IMR-90 (cell line): ENCODE measurements at regions not wholly inside any gene's neighbourhood (a gene's known extent, or its start where the extent isn't known, plus 50 kb on each side); places are given as distances from the start of the nearest gene placed in this dataset.
A peak's percentile ranks its signal among the peaks of the same experiment; 100 is the strongest.

ENCODE experiments used
- ATAC-seq: fragments of 200-7000 bp; cut with Tn5 transposase; 2 replicates; pipeline ENCODE4 v1.9.1; 2020; ENCODE audit warnings: low read depth, mild to moderate bottlenecking, moderate library complexity
- BruUV-seq: library from RNA; stranded (reverse); fragments of 400-500 nt; replicated peaks from 2 replicates; lab custom pipeline; 2021; lab: Mats Ljungman, UMichigan
- CTCF ChIA-PET: fragments of 300-600 bp; formaldehyde crosslinking; extraction: SDS; loops from one replicate; lab custom pipeline; 2021; ENCODE audit warnings: antibody characterized with exemption; lab: Yijun Ruan, JAX
- POLR2A ChIA-PET: fragments of 300-600 bp; sonication (Branson Sonifier 250); formaldehyde crosslinking; loops from one replicate; lab custom pipeline; 2022; ENCODE audit warnings: antibody characterized with exemption; ENCODE audit not compliant: unreplicated experiment; lab: Charles Lee
- DNase-seq: peaks from one replicate; pipeline ENCODE4 v3.0.0; 2013
- H2AFZ ChIP-seq: replicated peaks from 2 replicates; pipeline ENCODE3; 2013; ENCODE audit warnings: low read length, mild to moderate bottlenecking; ENCODE audit not compliant: poor library complexity
- H2AK5ac ChIP-seq: 2 replicates; pipeline ENCODE4 v1.6.1; 2013; ENCODE audit warnings: low read depth, low read length, inconsistent platforms
- H2AK9ac ChIP-seq: replicated peaks from 2 replicates; pipeline ENCODE3; 2013; ENCODE audit warnings: mild to moderate bottlenecking, low read depth, low read length, moderate library complexity; ENCODE audit not compliant: poor library complexity
- H2BK120ac ChIP-seq: 2 replicates; pipeline ENCODE4 v1.6.1; 2013; ENCODE audit warnings: low read depth, low read length, inconsistent platforms
- H2BK15ac ChIP-seq: 3 replicates; pipeline ENCODE4 v1.6.1; 2013; ENCODE audit warnings: low read depth, low read length, inconsistent platforms
- H2BK20ac ChIP-seq: 2 replicates; pipeline ENCODE4 v1.6.1; 2013; ENCODE audit warnings: low read depth, mild to moderate bottlenecking, inconsistent platforms, low read length, moderate library complexity
- H2BK5ac ChIP-seq: 2 replicates; pipeline ENCODE4 v1.6.1; 2013; ENCODE audit warnings: mild to moderate bottlenecking, low read depth, low read length, inconsistent platforms; ENCODE audit not compliant: poor library complexity, severe bottlenecking
- H3K14ac ChIP-seq: replicated peaks from 2 replicates; pipeline ENCODE4 v1.6.1; 2013; ENCODE audit warnings: low read depth, low read length, inconsistent platforms
- H3K18ac ChIP-seq: 2 replicates; pipeline ENCODE4 v1.6.1; 2013; ENCODE audit warnings: low read depth, low read length, control low read depth
- H3K23ac ChIP-seq: 2 replicates; pipeline ENCODE4 v1.6.1; 2013; ENCODE audit warnings: low read depth, low read length, inconsistent platforms
- H3K27ac ChIP-seq: 2 replicates; pipeline ENCODE4 v1.5.1; 2013; ENCODE audit warnings: mild to moderate bottlenecking, control low read depth, low read length; ENCODE audit not compliant: insufficient read depth
- H3K27me3 ChIP-seq: 2 replicates; pipeline ENCODE4 v1.6.1; 2013; ENCODE audit warnings: low read length; ENCODE audit not compliant: control insufficient read depth, insufficient read depth
- H3K36me3 ChIP-seq: 2 replicates; pipeline ENCODE4 v1.6.1; 2013; ENCODE audit warnings: low read length, mixed read lengths; ENCODE audit not compliant: control insufficient read depth, insufficient read depth
- H3K4ac ChIP-seq: 2 replicates; pipeline ENCODE4 v1.6.1; 2013; ENCODE audit warnings: low read depth, low read length, inconsistent platforms
- H3K4me1 ChIP-seq: 2 replicates; pipeline ENCODE4 v1.6.1; 2013; ENCODE audit warnings: low read length, mixed read lengths; ENCODE audit not compliant: control insufficient read depth, insufficient read depth
- H3K4me2 ChIP-seq: 2 replicates; pipeline ENCODE4 v1.6.1; 2013; ENCODE audit warnings: low read depth, mild to moderate bottlenecking, control low read depth, low read length, moderate library complexity
- H3K4me3 ChIP-seq: 2 replicates; pipeline ENCODE4 v1.5.1; 2013; ENCODE audit warnings: low read depth, mild to moderate bottlenecking, control low read depth, low read length, moderate library complexity; ENCODE audit not compliant: insufficient read depth
- H3K56ac ChIP-seq: 2 replicates; pipeline ENCODE4 v1.6.1; 2013; ENCODE audit warnings: low read length, inconsistent platforms; ENCODE audit not compliant: insufficient read depth; ENCODE audit errors: extremely low read depth
- H3K79me1 ChIP-seq, 2 experiments: 2 replicates each; pipeline ENCODE4 v1.6.1; 2013; ENCODE audit warnings: low read length in 2 of 2, inconsistent platforms in 1 of 2, low read depth in 1 of 2
- H3K9ac ChIP-seq: 2 replicates; pipeline ENCODE4 v1.6.1; 2013; ENCODE audit warnings: low read depth, low read length, control low read depth
- H3K9me1 ChIP-seq: 2 replicates; pipeline ENCODE4 v1.6.1; 2013; ENCODE audit warnings: low read length, inconsistent platforms; ENCODE audit not compliant: insufficient read depth
- H3K9me3 ChIP-seq: 2 replicates; pipeline ENCODE4 v1.6.1; 2013; ENCODE audit warnings: low read length; ENCODE audit not compliant: control insufficient read depth, insufficient read depth
- H4K20me1 ChIP-seq: 2 replicates; pipeline ENCODE4 v1.6.1; 2013; ENCODE audit warnings: low read length, inconsistent platforms; ENCODE audit not compliant: insufficient read depth
- H4K5ac ChIP-seq: 2 replicates; pipeline ENCODE4 v1.6.1; 2013; ENCODE audit warnings: mild to moderate bottlenecking, low read depth, low read length, control low read depth
- H4K8ac ChIP-seq, 2 experiments: 2 replicates each; pipeline ENCODE4 v1.6.1; 2013; ENCODE audit warnings: low read depth in 2 of 2, low read length in 2 of 2, control low read depth in 1 of 2, inconsistent platforms in 1 of 2
- H4K91ac ChIP-seq: 2 replicates; pipeline ENCODE4 v1.6.1; 2013; ENCODE audit warnings: low read depth, low read length, inconsistent platforms; ENCODE audit not compliant: insufficient read depth
- POLR2A ChIP-seq: IDR thresholded peaks from 2 replicates; pipeline ENCODE4 v1.6.1; 2012; ENCODE audit warnings: mild to moderate bottlenecking, low read depth, low read length
- WGBS, 2 experiments: methylation state at CpG; one replicate each; pipeline versions ENCODE4 v1.1.5 to v1.1.7; 2013; ENCODE audit warnings: missing lambda C conversion rate in 2 of 2; ENCODE audit not compliant: insufficient read length in 1 of 2; ENCODE audit errors: extremely low coverage in 2 of 2; 5-methylcytosine and 5-hydroxymethylcytosine counted together
- dilution Hi-C: fragments of 300-500 bp; cut with HindIII; formaldehyde crosslinking; loops from one replicate; pipeline ENCODE4 v1.14.3; 2018; ENCODE audit warnings: low sequenced_read_pairs; ENCODE audit not compliant: unreplicated experiment
- in situ Hi-C: fragments of 300-500 bp; cut with MboI; formaldehyde crosslinking; loops from 3 replicates; pipeline ENCODE4 v1.14.3; 2019; ENCODE audit warnings: low sequenced_read_pairs, inconsistent platforms, mixed read lengths
- intact Hi-C: fragments of 100-400 bp; cut with micrococcal nuclease; formaldehyde crosslinking; loops from 2 replicates; pipeline ENCODE4 v1.10.0; 2022

DNA sequence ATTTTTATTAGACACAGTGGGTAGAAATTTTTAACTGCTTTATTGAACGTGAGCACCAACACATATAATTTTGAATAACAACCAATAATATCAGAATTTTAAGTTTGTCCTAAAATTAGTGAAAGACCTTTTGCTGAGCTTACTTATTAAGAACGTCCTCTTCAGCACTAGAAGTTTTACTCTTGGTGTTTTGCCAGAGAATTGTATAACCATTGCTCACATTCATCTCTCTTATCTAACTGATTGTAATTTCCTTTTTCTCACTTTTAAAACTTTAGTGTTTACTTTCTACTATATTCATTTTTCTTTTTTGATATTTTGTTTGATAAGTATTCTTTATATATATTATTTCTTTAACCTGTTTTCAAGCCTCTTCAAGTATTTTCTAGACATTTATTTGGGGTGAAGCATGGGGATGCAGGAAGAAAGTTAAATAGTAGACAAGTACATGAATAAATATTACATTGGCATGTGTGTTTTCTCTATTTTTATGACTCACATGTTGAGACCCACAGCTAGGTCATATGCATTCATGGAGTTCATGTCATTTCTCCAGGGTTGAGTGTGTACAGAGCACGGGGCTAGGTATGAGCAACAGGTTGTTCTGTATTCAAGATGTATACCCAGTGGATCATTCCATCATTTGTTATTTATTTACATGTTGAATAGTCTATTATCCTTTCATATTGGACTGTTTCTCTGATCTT, 90.6 kb downstream of the ATP6V1G3 start:
- Histone ChIP-seq H3K56ac (no peak overlapping the region), H3K14ac (no peak overlapping the region), H3K9ac (no peak overlapping the region), H4K91ac (no peak overlapping the region), H3K18ac (no peak overlapping the region), H3K4me3 (no peak overlapping the region), H2AFZ (no peak overlapping the region), H2BK15ac (no peak overlapping the region), H3K9me3 (no peaks in the 10 kb centered on the region), H4K20me1 (no peaks in the 10 kb centered on the region), H2BK5ac (no peak overlapping the region), H2BK20ac (no peak overlapping the region), H3K9me1 (no peaks in the 10 kb centered on the region), H2AK5ac (no peak overlapping the region), H2AK9ac (no peak overlapping the region), H4K8ac (no peak overlapping the region), H3K4ac (no peak overlapping the region), H3K27ac (no peak overlapping the region), H3K36me3 (no peaks in the 10 kb centered on the region), H3K4me1 (no peaks in the 10 kb centered on the region), H3K23ac (no peak overlapping the region), H2BK120ac (no peak overlapping the region), H3K79me1 (no peaks in the 10 kb centered on the region), H3K4me2 (no peak overlapping the region), H4K5ac (no peak overlapping the region), H3K27me3 (no peaks in the 10 kb centered on the region)
- ChIA-PET CTCF (no interaction called here), POLR2A (no interaction called here)
- no CpG with 5 or more reads among the region's 3 CpGs for WGBS, 2 experiments
- no TSS peak for BruUV-seq
- intact Hi-C loops, result no loop called here
- in situ Hi-C loops, result loop anchor here (10.0 to 25.0 kb wide), 2 partner anchors 185 to 838 kb away; no protein-coding TSS in a partner anchor
- no peak for ATAC-seq
- TF ChIP-seq POLR2A, result no peak
- dilution Hi-C loops, result no loop called here
- peak; percentile 64 for DNase-seq
